HG03520 (cell line): ENCODE measurements at regions not wholly inside any gene's neighbourhood (a gene's known extent, or its start where the extent isn't known, plus 50 kb on each side); places are given as distances from the start of the nearest gene placed in this dataset.
"Not testable (repeated sequence)": the region's sequence is repeated elsewhere in the genome, so short reads cannot be mapped to it uniquely, and the experiment has no call there.

Experiments
- ATAC-seq: cut with Tn5 transposase; IDR thresholded peaks from one replicate; pipeline ENCODE4 v1.9.1; 2021; ENCODE audit warnings: mild to moderate bottlenecking, moderate library complexity; ENCODE audit not compliant: unreplicated experiment

DNA sequence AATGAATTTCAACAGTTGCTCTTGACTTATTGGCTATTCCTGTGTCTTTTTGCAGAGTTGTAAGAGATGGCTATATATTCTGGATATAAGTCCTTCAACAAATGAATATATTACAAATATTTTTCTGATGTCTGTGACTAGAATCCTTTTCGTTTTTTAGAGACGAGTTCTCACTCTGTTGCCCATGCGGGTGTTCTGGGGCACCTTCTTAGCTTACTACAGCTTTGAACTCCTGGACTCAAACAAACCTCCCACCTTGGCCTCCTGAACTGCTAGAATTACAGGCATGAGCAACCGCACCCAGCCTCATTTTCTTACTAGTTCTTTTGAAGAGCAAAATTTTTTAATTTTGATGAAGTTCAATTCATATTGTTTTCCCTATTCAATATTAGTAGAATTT lies 287.8 kb downstream of the LIG4 start:
- ATAC-seq: no peak

DNA sequence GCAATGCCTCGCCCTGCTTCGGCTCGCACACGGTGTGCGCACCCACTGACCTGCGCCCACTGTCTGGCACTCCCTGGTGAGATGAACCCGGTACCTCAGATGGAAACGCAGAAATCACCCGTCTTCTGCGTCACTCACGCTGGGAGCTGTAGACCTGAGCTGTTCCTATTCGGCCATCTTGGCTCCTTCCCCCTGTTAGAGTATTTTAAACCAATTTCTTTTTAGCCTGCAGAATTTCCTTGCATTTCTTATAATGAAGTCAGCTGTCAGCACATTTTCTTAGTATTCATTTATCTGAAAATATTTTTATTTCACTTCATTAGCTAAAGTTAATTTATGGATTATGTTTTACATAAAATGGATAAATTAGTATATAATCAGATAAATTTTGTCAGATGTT lies 288.8 kb downstream of the LIG4 start:
- ATAC-seq: not testable (repeated sequence)

DNA sequence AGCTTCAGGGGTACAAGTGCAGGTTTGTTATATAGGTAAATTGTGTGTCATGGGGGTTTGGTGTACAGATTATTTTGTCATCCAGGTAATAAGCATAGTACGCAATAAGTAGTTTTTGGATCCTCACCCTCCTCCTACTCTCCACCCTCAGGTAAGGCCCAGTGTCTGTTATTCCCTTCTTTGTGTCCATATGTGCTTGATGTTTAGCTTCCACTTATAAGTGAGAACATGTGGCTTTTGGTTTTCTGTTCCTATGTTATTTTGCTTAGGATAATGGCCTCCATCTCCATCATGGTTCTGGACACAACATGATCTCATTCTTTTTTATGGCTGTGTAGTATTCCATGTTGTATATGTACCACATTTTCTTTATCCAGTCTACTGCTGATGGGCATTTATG lies 298.4 kb downstream of the LIG4 start:
- not testable (repeated sequence) for ATAC-seq

DNA sequence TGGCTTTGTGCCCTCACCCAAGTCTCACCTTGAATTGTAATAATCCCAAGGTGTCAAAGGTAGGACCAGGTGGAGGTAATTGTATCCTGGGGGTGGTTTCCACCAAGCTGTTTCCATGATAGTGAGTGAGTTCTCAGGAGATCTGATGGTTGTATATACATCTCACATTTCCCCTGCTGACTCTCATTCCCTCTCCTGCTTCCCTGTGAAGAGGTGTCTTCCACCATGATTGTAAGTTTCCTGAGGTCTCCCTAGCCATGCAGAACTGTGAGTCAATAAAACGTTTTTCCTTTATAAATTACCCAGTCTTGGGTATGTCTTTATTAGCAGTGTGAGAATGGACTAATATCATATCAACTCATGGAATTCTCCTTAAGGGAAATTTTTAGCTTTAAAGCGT lies 302.6 kb downstream of the LIG4 start:
- ATAC-seq: no peak

DNA sequence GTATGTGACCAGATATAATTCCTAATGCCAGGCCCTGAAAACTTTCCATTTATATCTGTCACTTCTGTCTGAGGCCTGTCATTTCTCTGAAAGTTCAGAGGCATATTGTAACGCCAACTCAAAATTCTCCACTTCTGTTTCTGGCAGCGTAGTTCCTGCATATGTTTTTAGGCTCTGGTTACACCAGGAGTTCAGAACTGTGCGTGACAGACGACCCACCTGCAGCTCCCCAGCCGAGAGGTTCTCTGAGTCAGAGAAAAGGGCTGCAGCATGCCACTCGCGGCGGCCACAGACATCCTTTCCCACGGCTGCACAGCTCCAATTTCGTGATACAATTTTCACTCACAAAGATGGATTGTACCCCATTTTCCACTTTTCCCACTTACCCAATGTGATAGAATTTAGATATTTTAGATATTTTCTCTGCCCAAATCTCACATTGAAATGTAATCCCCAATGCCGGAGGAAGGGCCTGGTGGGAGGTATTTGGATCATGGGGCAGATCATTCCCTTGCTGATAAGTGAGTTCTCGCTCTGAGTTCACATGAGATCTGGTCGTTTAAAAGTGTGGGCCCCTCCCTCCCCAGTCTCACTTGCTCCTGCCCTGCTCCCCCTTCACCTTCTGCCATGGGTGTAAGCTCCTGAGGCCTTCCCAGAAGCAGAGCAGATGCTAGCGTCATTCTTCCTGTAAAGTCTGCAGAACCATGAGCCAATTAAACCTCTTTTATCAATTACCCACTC lies 308.1 kb downstream of the LIG4 start:
- no peak for ATAC-seq

DNA sequence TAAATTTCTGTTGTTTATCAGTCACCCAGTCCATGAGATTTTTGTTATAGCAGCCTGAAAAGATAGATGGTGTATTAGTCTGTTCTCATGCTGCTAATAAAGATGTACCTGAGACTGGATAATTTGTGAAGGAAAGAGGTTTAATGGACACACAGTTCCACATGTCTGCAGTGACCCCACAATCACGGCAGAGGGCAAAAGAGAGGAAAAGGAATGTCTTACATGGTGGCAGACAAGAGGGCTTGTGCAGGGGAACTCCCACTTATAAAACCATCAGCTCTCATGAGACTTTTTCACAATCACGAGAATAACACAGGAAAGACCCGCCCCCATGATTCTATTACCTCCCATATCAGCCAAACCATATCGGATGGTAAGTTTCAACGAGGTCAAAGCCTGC lies 309.2 kb downstream of the LIG4 start:
- ATAC-seq: no peak

DNA sequence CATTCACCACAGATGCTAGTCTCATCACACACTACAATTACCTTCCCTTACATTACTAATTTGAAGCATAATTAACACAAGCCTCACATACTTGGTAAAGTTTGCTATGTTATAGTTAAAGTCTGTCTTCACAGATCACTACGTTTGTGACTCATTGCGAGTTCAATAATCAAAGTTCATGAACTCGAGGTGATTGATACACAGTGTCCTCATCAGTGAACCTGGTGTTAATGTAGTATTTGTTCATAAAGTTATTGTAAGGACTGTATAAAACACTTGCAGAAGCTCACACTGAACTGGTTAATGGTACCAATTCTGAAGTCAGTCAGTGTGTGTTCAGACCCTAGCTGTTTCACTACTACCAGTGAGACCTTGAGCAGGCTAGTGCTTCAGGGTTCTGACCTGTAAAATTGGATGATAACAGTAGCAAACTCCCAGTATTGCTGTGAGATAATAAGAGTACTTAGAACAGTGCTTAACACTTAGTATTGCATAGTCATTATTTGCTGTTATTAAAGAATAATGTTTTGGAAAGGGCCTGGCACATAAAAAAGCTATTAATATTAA lies 313.3 kb downstream of the LIG4 start:
- ATAC-seq: no peak

DNA sequence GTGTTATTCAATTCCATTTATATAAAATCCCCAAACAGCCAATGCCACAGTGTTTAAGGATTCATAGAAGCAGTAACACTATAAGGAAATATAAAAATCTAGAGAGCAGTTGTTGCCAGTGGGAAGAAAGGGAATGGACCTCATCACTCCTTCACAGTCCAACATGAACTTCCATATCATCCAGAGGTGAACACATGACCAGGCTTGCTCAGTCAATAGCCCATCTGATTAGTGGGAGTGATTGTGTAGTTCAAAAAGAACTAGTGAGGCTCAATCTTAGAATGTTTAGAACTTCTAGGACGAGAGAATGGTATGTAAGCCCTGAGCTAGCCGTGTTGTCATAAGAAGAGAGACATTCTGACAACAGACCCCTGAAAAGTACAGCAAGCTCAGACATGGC lies 314.1 kb downstream of the LIG4 start:
- ATAC-seq: no peak

DNA sequence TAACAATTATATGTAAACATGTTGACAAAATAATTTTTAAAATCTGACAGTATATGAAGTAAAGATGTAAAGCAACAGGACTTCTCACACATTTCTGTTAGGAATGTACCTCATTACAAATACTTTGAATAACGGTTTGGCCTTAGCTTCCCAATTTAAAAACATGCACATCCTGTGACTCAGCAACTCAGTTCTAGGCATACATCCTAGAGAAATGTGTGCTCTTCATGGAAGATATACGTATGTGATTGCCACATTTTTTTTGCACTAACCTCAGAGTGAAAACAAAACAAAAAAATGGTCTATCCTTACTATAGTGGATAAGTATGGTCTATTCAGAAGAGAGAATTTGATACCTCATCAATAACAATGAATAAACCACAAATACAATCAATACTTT lies 314.6 kb downstream of the LIG4 start:
- no peak for ATAC-seq

DNA sequence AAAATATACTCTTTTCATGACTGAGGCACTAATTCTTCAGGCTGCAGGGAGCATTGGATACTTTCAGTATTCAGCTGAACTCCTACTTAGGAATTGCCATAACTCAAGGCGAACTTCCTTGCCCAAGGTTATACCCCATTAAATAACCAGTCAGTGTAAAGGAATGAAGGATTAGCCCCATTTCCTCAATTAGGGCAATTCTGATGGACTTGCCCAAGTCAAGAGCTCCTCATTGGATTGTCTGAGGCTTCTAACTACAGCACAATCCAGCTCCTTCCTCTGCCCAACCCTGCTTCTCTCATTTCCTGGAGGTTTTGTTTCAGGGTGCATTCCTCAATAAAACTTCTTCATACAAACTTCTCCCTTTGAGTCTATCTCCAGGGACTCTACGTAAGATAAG lies 329.2 kb downstream of the LIG4 start:
- ATAC-seq: no peak

DNA sequence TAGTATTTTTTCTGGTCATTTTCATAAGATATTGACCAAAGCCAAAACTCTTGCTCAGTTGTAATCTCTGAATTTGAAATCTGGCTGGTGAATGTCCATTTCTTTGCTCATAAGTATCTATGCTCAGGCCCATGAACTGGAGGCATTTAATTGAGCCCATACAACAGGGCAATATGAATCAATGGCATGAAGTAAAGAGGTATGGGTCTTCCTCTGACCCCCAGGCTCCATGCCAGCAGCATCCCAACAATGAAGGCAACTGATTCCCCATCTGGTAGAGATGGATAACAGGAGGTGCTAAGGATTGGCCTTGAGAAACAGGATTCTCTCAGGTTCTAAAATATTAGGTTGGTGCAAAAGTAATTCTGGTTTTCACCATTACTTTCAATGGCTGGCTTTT lies 330.8 kb downstream of the LIG4 start:
- ATAC-seq: no peak

DNA sequence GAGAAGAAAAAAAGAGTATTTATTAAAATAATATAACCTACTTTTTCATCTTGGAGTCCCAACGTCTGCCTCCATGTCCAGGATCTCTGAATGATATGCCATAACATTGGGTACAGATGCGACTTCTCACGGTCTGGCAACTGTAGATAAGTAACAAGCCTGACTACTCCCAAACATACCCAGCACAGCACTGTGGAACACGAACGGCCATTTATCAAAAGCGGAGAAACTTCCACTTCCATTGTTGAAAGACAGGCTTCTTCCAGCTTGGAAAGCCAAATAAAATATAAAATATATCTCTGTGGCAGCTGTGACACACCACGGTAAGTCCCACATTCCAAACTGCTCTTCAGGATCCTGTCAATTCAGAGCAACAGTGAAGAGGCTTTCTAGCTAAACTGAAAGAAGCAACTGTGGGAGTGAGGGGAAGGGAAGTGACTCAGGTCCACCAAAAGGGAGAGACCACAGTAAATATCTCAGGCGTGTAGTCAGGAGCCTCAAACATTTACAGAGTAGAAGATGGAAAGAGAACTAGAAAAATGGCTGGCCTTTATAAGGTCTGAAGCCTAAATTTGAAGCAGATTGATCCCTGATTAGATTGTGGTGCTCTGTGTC lies 331.7 kb downstream of the LIG4 start:
- no peak for ATAC-seq

DNA sequence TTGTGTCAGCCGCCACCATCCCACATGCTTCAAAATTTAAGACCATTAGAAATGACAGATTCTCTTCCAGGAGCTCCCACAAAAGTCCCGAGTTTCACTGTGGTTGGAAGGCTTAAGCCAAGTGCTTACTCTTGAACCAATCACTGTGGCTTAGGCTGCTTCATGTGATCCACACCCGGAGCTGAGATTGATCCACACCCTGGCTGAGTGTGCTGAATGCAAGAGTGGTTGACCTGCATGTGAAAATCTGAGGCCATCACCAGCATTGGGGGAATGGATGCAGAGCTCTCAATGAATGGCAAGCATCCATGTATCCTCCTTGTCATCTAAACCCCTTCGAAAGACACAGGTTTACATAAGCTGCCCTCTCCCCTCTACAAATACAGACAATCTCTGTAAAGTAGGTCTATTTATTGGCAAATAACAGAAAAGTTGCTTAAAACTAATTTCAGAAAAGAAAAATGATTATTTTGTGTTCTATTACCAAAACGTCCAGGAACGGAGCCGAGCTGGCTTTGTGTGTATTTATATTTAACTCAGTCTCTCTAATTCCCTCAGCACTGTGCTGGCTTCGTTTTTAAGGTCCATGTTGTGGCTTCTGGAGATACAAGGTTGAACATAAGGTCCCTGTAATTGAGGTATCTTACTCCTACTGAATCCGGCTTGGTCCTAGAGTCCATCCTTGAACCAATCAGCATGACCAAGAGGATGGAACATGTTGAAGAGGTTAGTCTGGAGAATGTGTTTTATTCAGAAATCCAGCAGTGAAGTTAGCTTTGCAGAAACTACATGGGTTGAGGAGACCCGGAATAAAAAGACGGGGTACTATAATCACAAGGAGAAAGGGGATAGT lies 332.4 kb downstream of the LIG4 start:
- no peak for ATAC-seq

DNA sequence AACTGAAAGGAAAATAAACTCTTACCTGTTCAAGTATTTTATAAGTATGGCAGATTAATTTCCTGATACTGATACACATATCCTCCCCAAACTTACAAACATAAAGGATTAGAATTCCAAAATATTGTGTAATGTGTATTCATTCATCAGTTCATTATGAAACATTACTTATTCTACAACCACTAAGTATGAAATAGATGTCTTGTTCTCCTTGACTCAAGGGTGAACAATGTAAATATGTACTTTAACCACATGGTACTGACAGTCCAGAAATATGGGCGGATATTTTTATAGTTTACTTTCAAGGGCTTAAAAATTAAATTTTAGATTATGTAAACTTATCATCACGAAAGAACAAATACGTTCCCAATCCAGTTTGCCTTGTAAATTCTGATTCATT lies 334.0 kb downstream of the LIG4 start:
- no peak for ATAC-seq

DNA sequence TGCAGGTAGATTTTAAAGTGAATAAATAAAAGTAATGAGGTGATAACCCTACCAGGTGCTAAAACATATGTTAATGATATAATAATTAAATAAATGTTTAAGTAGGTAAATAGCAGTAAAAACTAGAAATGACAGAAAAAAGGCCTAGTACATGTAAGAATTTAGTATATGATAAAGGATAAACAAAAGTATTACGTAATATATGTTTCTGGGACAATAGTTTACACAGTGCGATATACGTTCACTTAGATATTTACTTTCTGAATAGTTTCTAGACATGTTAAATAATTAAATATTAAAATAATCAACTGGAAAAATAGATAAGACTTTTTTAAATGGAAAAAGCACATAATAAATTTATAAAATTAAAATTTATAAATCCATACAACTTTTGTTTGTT lies 340.9 kb downstream of the LIG4 start:
- ATAC-seq: no peak

DNA sequence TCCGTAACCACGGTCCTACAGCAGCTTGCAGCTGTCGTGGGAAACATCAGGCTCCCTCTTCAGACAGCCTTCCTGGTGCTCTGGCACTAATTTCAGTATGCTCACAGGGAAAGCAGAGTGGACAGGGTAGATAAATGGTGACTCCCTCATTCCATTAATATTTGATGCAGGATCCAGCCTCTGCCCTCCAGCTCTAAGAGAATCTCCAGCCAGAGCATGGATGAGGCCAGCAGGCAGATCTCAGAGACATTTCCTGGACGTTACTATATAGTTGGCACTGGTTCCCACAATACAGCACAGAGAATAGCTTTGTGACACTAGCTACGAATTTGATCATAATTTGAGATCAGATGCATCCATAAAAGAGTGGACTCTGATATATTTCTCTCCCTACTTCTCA lies 341.4 kb downstream of the LIG4 start:
- no peak for ATAC-seq

DNA sequence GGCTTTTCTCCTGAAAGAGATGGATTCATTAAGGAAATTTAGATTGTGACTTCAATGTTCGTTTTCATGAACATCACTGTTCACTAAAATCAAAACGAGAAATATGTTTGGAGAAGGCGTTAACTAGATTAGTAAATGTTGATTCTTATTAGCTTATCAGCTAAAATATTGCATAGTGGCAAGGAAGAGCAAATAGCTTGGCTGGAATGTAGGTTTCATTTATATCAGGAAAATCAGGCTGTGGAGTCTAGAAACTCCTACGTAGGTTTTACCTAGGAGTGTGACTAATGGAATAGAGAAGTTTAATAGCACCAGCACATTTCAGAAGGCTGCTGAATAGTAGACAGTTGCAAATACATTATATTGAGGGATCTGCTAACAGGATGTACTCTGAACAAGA lies 344.9 kb downstream of the LIG4 start:
- no peak for ATAC-seq

DNA sequence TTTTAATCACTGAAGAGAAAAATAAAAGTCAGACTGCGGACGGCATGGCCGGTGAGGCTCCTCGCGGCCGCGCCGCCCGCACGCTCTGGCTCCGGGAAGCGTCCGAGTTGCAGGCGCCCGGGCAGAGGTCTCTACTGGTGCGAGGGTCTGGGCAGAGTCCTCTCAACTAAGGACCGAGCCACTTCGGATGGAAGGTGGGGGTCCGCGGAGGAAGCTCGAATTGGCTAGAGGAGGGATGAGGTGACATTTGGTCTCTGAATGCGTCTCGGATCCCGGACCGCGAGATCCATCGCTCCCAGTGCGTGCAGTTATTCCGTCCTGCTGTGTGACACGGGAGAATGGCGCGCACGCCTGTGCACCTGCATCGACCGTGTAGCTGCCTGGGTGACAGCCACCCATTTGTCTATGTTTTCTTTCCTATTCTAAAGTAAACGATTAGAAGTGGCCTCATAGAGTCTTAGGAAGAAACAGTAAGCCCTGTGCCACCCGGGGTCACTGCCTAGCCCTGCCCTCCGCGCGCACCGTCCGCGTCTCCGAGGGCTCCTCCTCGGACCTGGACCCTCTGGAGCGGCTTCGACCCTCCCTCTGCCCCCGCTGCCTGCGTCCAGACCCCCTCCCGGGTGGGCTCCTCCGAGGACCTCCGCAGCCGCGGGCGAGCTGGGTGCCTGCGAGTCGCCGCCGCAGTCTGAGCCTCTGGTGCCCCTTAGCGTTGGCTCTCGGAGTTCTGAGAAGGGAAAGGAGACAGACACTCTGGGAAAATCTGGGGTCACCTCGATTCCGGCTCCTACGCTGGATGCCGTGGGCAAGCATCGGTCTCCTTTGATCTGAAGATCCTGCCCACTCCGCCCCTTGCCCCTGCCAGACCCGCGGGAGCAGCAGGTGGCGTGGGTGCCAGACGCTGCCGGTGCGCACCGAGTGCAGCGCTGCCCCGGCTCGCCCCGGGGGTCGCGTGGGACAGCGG lies 347.4 kb downstream of the LIG4 start:
- no peak for ATAC-seq

DNA sequence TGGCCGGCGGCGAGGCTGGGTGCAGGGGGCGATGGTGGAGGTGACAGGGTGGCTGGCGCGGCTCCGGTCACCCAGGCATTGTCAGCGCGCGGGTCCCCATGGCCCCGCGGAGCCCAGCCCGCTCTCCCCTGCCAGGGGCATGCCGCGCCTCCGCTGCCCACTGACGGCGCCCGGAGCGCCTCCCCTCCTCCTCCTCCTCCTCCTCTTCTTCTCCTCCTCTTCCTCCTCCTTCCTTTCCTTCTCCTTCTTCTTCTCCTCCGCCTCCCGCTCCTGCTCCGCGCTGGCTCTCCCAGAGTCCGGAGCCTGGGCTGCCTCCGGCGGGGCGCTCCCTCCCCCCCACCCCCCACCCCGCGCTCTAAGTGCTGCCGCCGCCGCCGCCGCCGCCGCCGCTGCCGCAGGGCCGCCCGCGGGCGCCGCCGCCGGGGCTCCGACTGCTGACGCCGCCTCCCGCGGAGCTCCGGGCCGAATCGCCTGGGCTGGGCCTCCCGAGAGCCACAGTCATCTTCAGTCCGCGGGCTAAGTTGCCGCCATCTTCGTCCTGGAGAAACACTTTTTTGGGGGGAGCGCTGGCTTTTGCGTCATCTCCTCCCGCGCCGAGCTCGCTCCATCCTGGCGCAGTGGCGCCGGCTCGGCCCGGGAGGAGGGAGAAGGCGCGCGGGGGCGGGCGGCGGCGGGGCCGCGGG lies 348.3 kb downstream of the LIG4 start:
- ATAC-seq: no peak
